ENCODE measurements at regions not wholly inside any gene's neighbourhood (a gene's known extent, or its start where the extent isn't known, plus 50 kb on each side); places are given as distances from the start of the nearest gene placed in this dataset.

DNA sequence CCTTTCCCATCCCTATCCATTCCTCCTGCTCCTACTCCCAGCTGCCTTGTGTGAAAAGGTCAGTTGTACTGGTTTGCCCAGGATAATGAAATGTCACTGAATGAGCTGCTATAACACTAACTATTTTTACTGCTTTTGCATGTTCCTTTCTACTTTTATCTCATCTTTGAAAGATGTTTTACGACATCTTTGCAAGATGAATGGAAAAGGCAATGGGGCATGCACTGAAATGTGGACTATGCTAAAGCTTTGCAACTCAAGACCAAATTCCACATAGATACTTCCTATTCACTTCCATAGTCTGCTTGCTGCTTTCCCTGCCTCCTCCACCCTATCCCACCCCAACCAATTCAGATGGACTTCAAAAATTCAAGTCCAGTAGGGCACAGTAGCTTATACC is 111.3 kb downstream of the SETD4 start:
- TF ChIP-seq, protein P1, sequence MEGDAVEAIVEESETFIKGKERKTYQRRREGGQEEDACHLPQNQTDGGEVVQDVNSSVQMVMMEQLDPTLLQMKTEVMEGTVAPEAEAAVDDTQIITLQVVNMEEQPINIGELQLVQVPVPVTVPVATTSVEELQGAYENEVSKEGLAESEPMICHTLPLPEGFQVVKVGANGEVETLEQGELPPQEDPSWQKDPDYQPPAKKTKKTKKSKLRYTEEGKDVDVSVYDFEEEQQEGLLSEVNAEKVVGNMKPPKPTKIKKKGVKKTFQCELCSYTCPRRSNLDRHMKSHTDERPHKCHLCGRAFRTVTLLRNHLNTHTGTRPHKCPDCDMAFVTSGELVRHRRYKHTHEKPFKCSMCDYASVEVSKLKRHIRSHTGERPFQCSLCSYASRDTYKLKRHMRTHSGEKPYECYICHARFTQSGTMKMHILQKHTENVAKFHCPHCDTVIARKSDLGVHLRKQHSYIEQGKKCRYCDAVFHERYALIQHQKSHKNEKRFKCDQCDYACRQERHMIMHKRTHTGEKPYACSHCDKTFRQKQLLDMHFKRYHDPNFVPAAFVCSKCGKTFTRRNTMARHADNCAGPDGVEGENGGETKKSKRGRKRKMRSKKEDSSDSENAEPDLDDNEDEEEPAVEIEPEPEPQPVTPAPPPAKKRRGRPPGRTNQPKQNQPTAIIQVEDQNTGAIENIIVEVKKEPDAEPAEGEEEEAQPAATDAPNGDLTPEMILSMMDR (IDR thresholded peaks at IDR 0.05 in 4 of 5, conservative IDR thresholded peaks at IDR 0.05 in 1 of 5): no peak
- TF ChIP-seq POLR2A (IDR thresholded peaks at IDR 0.05): no peak
